K562 (cell line): ENCODE measurements at regions not wholly inside any gene's neighbourhood (a gene's known extent, or its start where the extent isn't known, plus 50 kb on each side); places are given as distances from the start of the nearest gene placed in this dataset.

Experiments used
- CCAR2 ChIP-seq: fragments of 200-400 bp; formaldehyde crosslinking; IDR thresholded peaks from 2 replicates; pipeline ENCODE4 v1.6.1; 2017; ENCODE audit warnings: mild to moderate bottlenecking, low read depth, low read length
- EP300 ChIP-seq: IDR thresholded peaks from 2 replicates; pipeline ENCODE4 v1.6.1; 2012; ENCODE audit warnings: low read length, improper control_type of control experiment
- KAT7 ChIP-seq: sonication (generic); formaldehyde crosslinking; IDR thresholded peaks from 2 replicates; pipeline ENCODE4 v1.8.0; 2022; ENCODE audit warnings: missing genetic modification reagents, mild to moderate bottlenecking, borderline replicate concordance
- MCM5 ChIP-seq: fragments of 450-650 bp; IDR thresholded peaks from 2 replicates; pipeline ENCODE4 v1.6.1; 2016; ENCODE audit warnings: low read depth
- STAT5A ChIP-seq: IDR thresholded peaks from 2 replicates; pipeline ENCODE4 v1.6.1; 2012; ENCODE audit warnings: low read length, inconsistent platforms, borderline replicate concordance
- TF ChIP-seq, protein P1 (sequence below): fragments of 200-600 bp; sonication (generic); IDR thresholded peaks from one replicate; pipeline ENCODE4 v1.6.1; 2012; ENCODE audit warnings: mild to moderate bottlenecking, low read depth, low read length, inconsistent platforms

GRCh38 chr4:14465057-14465456 lies 537.2 kb upstream of the CPEB2 start (continued):
- TF ChIP-seq, protein P1, sequence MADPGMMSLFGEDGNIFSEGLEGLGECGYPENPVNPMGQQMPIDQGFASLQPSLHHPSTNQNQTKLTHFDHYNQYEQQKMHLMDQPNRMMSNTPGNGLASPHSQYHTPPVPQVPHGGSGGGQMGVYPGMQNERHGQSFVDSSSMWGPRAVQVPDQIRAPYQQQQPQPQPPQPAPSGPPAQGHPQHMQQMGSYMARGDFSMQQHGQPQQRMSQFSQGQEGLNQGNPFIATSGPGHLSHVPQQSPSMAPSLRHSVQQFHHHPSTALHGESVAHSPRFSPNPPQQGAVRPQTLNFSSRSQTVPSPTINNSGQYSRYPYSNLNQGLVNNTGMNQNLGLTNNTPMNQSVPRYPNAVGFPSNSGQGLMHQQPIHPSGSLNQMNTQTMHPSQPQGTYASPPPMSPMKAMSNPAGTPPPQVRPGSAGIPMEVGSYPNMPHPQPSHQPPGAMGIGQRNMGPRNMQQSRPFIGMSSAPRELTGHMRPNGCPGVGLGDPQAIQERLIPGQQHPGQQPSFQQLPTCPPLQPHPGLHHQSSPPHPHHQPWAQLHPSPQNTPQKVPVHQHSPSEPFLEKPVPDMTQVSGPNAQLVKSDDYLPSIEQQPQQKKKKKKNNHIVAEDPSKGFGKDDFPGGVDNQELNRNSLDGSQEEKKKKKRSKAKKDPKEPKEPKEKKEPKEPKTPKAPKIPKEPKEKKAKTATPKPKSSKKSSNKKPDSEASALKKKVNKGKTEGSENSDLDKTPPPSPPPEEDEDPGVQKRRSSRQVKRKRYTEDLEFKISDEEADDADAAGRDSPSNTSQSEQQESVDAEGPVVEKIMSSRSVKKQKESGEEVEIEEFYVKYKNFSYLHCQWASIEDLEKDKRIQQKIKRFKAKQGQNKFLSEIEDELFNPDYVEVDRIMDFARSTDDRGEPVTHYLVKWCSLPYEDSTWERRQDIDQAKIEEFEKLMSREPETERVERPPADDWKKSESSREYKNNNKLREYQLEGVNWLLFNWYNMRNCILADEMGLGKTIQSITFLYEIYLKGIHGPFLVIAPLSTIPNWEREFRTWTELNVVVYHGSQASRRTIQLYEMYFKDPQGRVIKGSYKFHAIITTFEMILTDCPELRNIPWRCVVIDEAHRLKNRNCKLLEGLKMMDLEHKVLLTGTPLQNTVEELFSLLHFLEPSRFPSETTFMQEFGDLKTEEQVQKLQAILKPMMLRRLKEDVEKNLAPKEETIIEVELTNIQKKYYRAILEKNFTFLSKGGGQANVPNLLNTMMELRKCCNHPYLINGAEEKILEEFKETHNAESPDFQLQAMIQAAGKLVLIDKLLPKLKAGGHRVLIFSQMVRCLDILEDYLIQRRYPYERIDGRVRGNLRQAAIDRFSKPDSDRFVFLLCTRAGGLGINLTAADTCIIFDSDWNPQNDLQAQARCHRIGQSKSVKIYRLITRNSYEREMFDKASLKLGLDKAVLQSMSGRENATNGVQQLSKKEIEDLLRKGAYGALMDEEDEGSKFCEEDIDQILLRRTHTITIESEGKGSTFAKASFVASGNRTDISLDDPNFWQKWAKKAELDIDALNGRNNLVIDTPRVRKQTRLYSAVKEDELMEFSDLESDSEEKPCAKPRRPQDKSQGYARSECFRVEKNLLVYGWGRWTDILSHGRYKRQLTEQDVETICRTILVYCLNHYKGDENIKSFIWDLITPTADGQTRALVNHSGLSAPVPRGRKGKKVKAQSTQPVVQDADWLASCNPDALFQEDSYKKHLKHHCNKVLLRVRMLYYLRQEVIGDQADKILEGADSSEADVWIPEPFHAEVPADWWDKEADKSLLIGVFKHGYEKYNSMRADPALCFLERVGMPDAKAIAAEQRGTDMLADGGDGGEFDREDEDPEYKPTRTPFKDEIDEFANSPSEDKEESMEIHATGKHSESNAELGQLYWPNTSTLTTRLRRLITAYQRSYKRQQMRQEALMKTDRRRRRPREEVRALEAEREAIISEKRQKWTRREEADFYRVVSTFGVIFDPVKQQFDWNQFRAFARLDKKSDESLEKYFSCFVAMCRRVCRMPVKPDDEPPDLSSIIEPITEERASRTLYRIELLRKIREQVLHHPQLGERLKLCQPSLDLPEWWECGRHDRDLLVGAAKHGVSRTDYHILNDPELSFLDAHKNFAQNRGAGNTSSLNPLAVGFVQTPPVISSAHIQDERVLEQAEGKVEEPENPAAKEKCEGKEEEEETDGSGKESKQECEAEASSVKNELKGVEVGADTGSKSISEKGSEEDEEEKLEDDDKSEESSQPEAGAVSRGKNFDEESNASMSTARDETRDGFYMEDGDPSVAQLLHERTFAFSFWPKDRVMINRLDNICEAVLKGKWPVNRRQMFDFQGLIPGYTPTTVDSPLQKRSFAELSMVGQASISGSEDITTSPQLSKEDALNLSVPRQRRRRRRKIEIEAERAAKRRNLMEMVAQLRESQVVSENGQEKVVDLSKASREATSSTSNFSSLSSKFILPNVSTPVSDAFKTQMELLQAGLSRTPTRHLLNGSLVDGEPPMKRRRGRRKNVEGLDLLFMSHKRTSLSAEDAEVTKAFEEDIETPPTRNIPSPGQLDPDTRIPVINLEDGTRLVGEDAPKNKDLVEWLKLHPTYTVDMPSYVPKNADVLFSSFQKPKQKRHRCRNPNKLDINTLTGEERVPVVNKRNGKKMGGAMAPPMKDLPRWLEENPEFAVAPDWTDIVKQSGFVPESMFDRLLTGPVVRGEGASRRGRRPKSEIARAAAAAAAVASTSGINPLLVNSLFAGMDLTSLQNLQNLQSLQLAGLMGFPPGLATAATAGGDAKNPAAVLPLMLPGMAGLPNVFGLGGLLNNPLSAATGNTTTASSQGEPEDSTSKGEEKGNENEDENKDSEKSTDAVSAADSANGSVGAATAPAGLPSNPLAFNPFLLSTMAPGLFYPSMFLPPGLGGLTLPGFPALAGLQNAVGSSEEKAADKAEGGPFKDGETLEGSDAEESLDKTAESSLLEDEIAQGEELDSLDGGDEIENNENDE: no peak
- no peak for TF ChIP-seq MCM5
- no peak for TF ChIP-seq KAT7 (CRISPR knock-in tag)
- TF ChIP-seq CCAR2: no peak
- no peak for TF ChIP-seq EP300
- no peak for TF ChIP-seq STAT5A
